ENCODE measurements at regions not wholly inside any gene's neighbourhood (a gene's known extent, or its start where the extent isn't known, plus 50 kb on each side); places are given as distances from the start of the nearest gene placed in this dataset.

- no peaks in the 10 kb centered on the region for H4K20me1 ChIP-seq (ENCODE audit: insufficient read depth, low read length)
- no peaks in the 10 kb centered on the region for H3K9me2 ChIP-seq (replicated peaks; ENCODE audit: insufficient read depth, low read length)
- H3K36me3 ChIP-seq (replicated peaks; ENCODE audit: insufficient read depth, low read length) = no peaks in the 10 kb centered on the region
- no peak overlapping the region for H3K27ac ChIP-seq (ENCODE audit: low read length)
- no peaks in the 10 kb centered on the region for H3F3A ChIP-seq (ENCODE audit: insufficient read depth, low read length)
- no peak for TF ChIP-seq CTCF (IDR thresholded peaks at IDR 0.05; ENCODE audit: low read length)
- TF ChIP-seq EZH2 (optimal IDR thresholded peaks at IDR 0.05; ENCODE audit: low read depth, low read length) = no peak
- no peak for TF ChIP-seq EZH2phosphoT487 (IDR thresholded peaks at IDR 0.05; ENCODE audit: low read length)
- H3K9ac ChIP-seq (ENCODE audit: low read length) = no peak overlapping the region
- H3K79me2 ChIP-seq (ENCODE audit: low read length) = no peaks in the 10 kb centered on the region
- no peak for DNase-seq
- no peaks in the 10 kb centered on the region for H3K4me1 ChIP-seq (ENCODE audit: low read length)
- no peaks in the 10 kb centered on the region for H3K27me3 ChIP-seq (replicated peaks; ENCODE audit: insufficient read depth, low read length)
- no peak overlapping the region for H2AFZ ChIP-seq (ENCODE audit: low read length)
- H3K4me3 ChIP-seq (ENCODE audit: low read length) = no peak overlapping the region
- H3K9me3 ChIP-seq (replicated peaks; ENCODE audit: insufficient read depth, low read length) = no peaks in the 10 kb centered on the region
- no peak overlapping the region for H3K4me2 ChIP-seq (ENCODE audit: low read depth, low read length)
Observed at GRCh38 chr15:92243227-92243626, 150.5 kb upstream of the ST8SIA2 start.

- no peak for DNase-seq
- Histone ChIP-seq H3F3A (ENCODE audit: insufficient read depth, low read length) (no peaks in the 10 kb centered on the region), H3K9me2 (replicated peaks; ENCODE audit: insufficient read depth, low read length) (no peaks in the 10 kb centered on the region), H3K27me3 (replicated peaks; ENCODE audit: insufficient read depth, low read length) (no peaks in the 10 kb centered on the region), H4K20me1 (ENCODE audit: insufficient read depth, low read length) (no peaks in the 10 kb centered on the region), H3K27ac (ENCODE audit: low read length) (no peak overlapping the region), H3K4me2 (ENCODE audit: low read depth, low read length) (no peak overlapping the region), H3K9ac (ENCODE audit: low read length) (no peak overlapping the region), H3K4me1 (ENCODE audit: low read length) (no peaks in the 10 kb centered on the region), H3K36me3 (replicated peaks; ENCODE audit: insufficient read depth, low read length) (no peaks in the 10 kb centered on the region), H3K9me3 (replicated peaks; ENCODE audit: insufficient read depth, low read length) (no peaks in the 10 kb centered on the region), H3K4me3 (ENCODE audit: low read length) (no peak overlapping the region), H3K79me2 (ENCODE audit: low read length) (no peaks in the 10 kb centered on the region), H2AFZ (ENCODE audit: low read length) (no peak overlapping the region)
- TF ChIP-seq EZH2 (optimal IDR thresholded peaks at IDR 0.05; ENCODE audit: low read depth, low read length) = no peak
- no peak for TF ChIP-seq EZH2phosphoT487 (IDR thresholded peaks at IDR 0.05; ENCODE audit: low read length)
- no peak for TF ChIP-seq CTCF (IDR thresholded peaks at IDR 0.05; ENCODE audit: low read length)
Observed at GRCh38 chr15:92244703-92245102, 149.0 kb upstream of the ST8SIA2 start.

GRCh38 chr15:92247649-92248242 is 145.9 kb upstream of the ST8SIA2 start:
- no peaks in the 10 kb centered on the region for H3F3A ChIP-seq (ENCODE audit: insufficient read depth, low read length)
- no peaks in the 10 kb centered on the region for H4K20me1 ChIP-seq (ENCODE audit: insufficient read depth, low read length)
- DNase-seq = no peak
- no peaks in the 10 kb centered on the region for H3K4me1 ChIP-seq (ENCODE audit: low read length)
- H2AFZ ChIP-seq (ENCODE audit: low read length) = no peak overlapping the region
- no peak overlapping the region for H3K9ac ChIP-seq (ENCODE audit: low read length)
- H3K4me2 ChIP-seq (ENCODE audit: low read depth, low read length) = no peak overlapping the region
- H3K9me2 ChIP-seq (replicated peaks; ENCODE audit: insufficient read depth, low read length) = no peaks in the 10 kb centered on the region
- no peak overlapping the region for H3K4me3 ChIP-seq (ENCODE audit: low read length)
- no peaks in the 10 kb centered on the region for H3K36me3 ChIP-seq (replicated peaks; ENCODE audit: insufficient read depth, low read length)
- H3K79me2 ChIP-seq (ENCODE audit: low read length) = no peaks in the 10 kb centered on the region
- TF ChIP-seq EZH2phosphoT487 (IDR thresholded peaks at IDR 0.05; ENCODE audit: low read length) (no peak), CTCF (IDR thresholded peaks at IDR 0.05; ENCODE audit: low read length) (no peak), EZH2 (optimal IDR thresholded peaks at IDR 0.05; ENCODE audit: low read depth, low read length) (no peak)
- H3K9me3 ChIP-seq (replicated peaks; ENCODE audit: insufficient read depth, low read length) = no peaks in the 10 kb centered on the region
- no peaks in the 10 kb centered on the region for H3K27me3 ChIP-seq (replicated peaks; ENCODE audit: insufficient read depth, low read length)
- H3K27ac ChIP-seq (ENCODE audit: low read length) = no peak overlapping the region

All from MM.1S (cell line).